GM19395 (cell line): ENCODE measurements at regions not wholly inside any gene's neighbourhood (a gene's known extent, or its start where the extent isn't known, plus 50 kb on each side); places are given as distances from the start of the nearest gene placed in this dataset.

ENCODE experiments used
- ATAC-seq: cut with Tn5 transposase; IDR thresholded peaks from one replicate; pipeline ENCODE4 v1.9.1; 2021; ENCODE audit warnings: mild to moderate bottlenecking, moderate library complexity; ENCODE audit not compliant: unreplicated experiment

GRCh38 chr6:8277769-8278168, 157.6 kb downstream of the SLC35B3 start:
- ATAC-seq = no peak

- no peak for ATAC-seq
Observed at GRCh38 chr6:8276148-8276547, 159.2 kb downstream of the SLC35B3 start.

- ATAC-seq = no peak
Observed at GRCh38 chr6:8275667-8276066, 159.7 kb downstream of the SLC35B3 start.

- no peak for ATAC-seq
Observed at GRCh38 chr6:8274226-8274625, 161.1 kb downstream of the SLC35B3 start.

- no peak for ATAC-seq
Observed at GRCh38 chr6:8269872-8270454, 165.4 kb downstream of the SLC35B3 start.

GRCh38 chr6:8269094-8269493, 166.3 kb downstream of the SLC35B3 start:
- no peak for ATAC-seq

- ATAC-seq = no peak
Observed at GRCh38 chr6:8268606-8269005, 166.3 kb upstream of the EEF1E1 start.

GRCh38 chr6:8268156-8268555, 165.8 kb upstream of the EEF1E1 start:
- no peak for ATAC-seq

- ATAC-seq = no peak
Observed at GRCh38 chr6:8260610-8261009, 158.3 kb upstream of the EEF1E1 start.

GRCh38 chr6:8246403-8246802, 144.1 kb upstream of the EEF1E1 start:
- ATAC-seq = no peak

- no peak for ATAC-seq
Observed at GRCh38 chr6:8245726-8246125, 143.4 kb upstream of the EEF1E1 start.

- ATAC-seq = no peak
Observed at GRCh38 chr6:8243475-8243874, 141.1 kb upstream of the EEF1E1 start.

GRCh38 chr6:8242885-8243284, 140.5 kb upstream of the EEF1E1 start:
- ATAC-seq = no peak

- no peak for ATAC-seq
Observed at GRCh38 chr6:8240301-8240700, 138.0 kb upstream of the EEF1E1 start.

- ATAC-seq = no peak
Observed at GRCh38 chr6:8238773-8239683, 136.7 kb upstream of the EEF1E1 start.

GRCh38 chr6:8237668-8238067, 135.3 kb upstream of the EEF1E1 start:
- ATAC-seq = no peak

- ATAC-seq = no peak
Observed at GRCh38 chr6:8236956-8237355, 134.6 kb upstream of the EEF1E1 start.

GRCh38 chr6:8234321-8234720, 132.0 kb upstream of the EEF1E1 start:
- no peak for ATAC-seq

- no peak for ATAC-seq
Observed at GRCh38 chr6:8231956-8232355, 129.6 kb upstream of the EEF1E1 start.

- no peak for ATAC-seq
Observed at GRCh38 chr6:8229915-8230756, 127.8 kb upstream of the EEF1E1 start.

- ATAC-seq = no peak
Observed at GRCh38 chr6:8225113-8225512, 122.8 kb upstream of the EEF1E1 start.

GRCh38 chr6:8223678-8224077, 121.3 kb upstream of the EEF1E1 start:
- no peak for ATAC-seq
